GM23248 (cell line): ENCODE measurements at regions not wholly inside any gene's neighbourhood (a gene's known extent, or its start where the extent isn't known, plus 50 kb on each side); places are given as distances from the start of the nearest gene placed in this dataset.

Experiments used
- EZH2 ChIP-seq: fragments of 200-600 bp; sonication (generic); IDR thresholded peaks from 2 replicates; pipeline ENCODE4 v1.6.1; 2018; ENCODE audit warnings: antibody characterized with exemption, mild to moderate bottlenecking; ENCODE audit not compliant: insufficient read depth, poor library complexity, severe bottlenecking
- EZH2phosphoT487 ChIP-seq: fragments of 200-600 bp; sonication (generic); IDR thresholded peaks from 2 replicates; pipeline ENCODE4 v1.6.1; 2018; ENCODE audit warnings: antibody characterized with exemption, moderate library complexity, mild to moderate bottlenecking, low read depth; ENCODE audit not compliant: insufficient read depth

DNA sequence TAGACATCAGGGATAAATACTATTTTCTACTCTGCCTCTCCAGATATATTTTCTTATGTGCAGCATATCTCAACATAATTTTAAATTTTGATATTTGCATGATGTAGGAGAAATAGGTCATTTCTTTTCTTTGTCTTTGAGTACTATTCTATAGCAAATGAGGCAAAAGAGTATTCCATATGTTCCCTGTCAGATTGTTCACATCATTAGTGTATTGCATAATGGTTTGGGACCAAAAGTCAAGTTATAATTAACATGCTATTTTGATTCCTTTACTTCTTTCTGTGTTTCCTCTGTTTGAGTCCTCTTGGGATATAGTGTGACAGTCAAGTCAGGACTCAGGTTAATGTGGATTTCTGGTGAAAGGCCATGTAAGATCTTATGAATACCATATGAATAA lies 864.6 kb upstream of the FBXO33 start:
- TF ChIP-seq EZH2phosphoT487 (no peak), EZH2 (no peak)
